Loucy (cell line): ENCODE measurements at regions not wholly inside any gene's neighbourhood (a gene's known extent, or its start where the extent isn't known, plus 50 kb on each side); places are given as distances from the start of the nearest gene placed in this dataset.
"Not testable (repeated sequence)": the region's sequence is repeated elsewhere in the genome, so short reads cannot be mapped to it uniquely, and the experiment has no call there.

Source experiments
- H2AFZ ChIP-seq: fragments of 200-600 bp; sonication (generic); 2 replicates; pipeline ENCODE4 v1.6.0; 2016; ENCODE audit warnings: antibody characterized with exemption, mild to moderate bottlenecking, low read length, moderate library complexity
- H3F3A ChIP-seq: fragments of 200-600 bp; 2 replicates; pipeline ENCODE4 v1.6.0; 2016; ENCODE audit warnings: antibody characterized with exemption, low read depth, mild to moderate bottlenecking
- H3K27me3 ChIP-seq: fragments of 200-600 bp; sonication (generic); 2 replicates; pipeline ENCODE4 v1.6.1; 2014; ENCODE audit warnings: low read length, mild to moderate bottlenecking; ENCODE audit not compliant: insufficient read depth, poor library complexity, severe bottlenecking
- H3K36me3 ChIP-seq: fragments of 200-600 bp; sonication (generic); 2 replicates; pipeline ENCODE4 v1.6.1; 2016; ENCODE audit warnings: low read length; ENCODE audit not compliant: insufficient read depth
- H3K4me1 ChIP-seq: fragments of 200-600 bp; sonication (generic); 2 replicates; pipeline ENCODE4 v1.5.1; 2014; ENCODE audit warnings: low read length, mild to moderate bottlenecking; ENCODE audit not compliant: insufficient read depth, poor library complexity, severe bottlenecking
- H3K4me2 ChIP-seq: fragments of 200-600 bp; sonication (generic); 2 replicates; pipeline ENCODE4 v1.6.0; 2014; ENCODE audit warnings: antibody characterized with exemption, low read length, low read depth, mild to moderate bottlenecking; ENCODE audit not compliant: poor library complexity, severe bottlenecking
- H3K4me3 ChIP-seq: fragments of 200-600 bp; sonication (generic); 2 replicates; pipeline ENCODE4 v1.5.1; 2014; ENCODE audit warnings: low read length, mild to moderate bottlenecking, mixed read lengths; ENCODE audit not compliant: poor library complexity, severe bottlenecking
- H3K79me2 ChIP-seq: fragments of 200-600 bp; sonication (generic); 2 replicates; pipeline ENCODE4 v1.6.1; 2014; ENCODE audit warnings: low read length; ENCODE audit not compliant: insufficient read depth
- H3K9ac ChIP-seq: fragments of 200-600 bp; sonication (generic); 2 replicates; pipeline ENCODE4 v1.6.0; 2014; ENCODE audit warnings: mild to moderate bottlenecking, low read depth, low read length, moderate library complexity; ENCODE audit not compliant: poor library complexity, severe bottlenecking
- H3K9me2 ChIP-seq: fragments of 200-600 bp; sonication (generic); replicated peaks from 2 replicates; pipeline ENCODE4 v1.6.1; 2016; ENCODE audit warnings: low read depth, low read length, mixed read lengths
- H3K9me3 ChIP-seq: fragments of 200-600 bp; sonication (generic); 2 replicates; pipeline ENCODE4 v1.6.1; 2014; ENCODE audit warnings: mild to moderate bottlenecking, antibody characterized with exemption, low read length, low read depth; ENCODE audit not compliant: insufficient read depth
- H4K20me1 ChIP-seq: fragments of 200-600 bp; sonication (generic); 2 replicates; pipeline ENCODE4 v1.6.0; 2014; ENCODE audit warnings: antibody characterized with exemption, low read length, mild to moderate bottlenecking; ENCODE audit not compliant: insufficient read depth, poor library complexity, severe bottlenecking
- CTCF ChIP-seq: fragments of 200-600 bp; sonication (generic); conservative IDR thresholded peaks from 2 replicates; pipeline ENCODE4 v1.5.1; 2014; ENCODE audit warnings: mild to moderate bottlenecking, antibody characterized with exemption, low read length
- EZH2phosphoT487 ChIP-seq: fragments of 200-600 bp; IDR thresholded peaks from 2 replicates; pipeline ENCODE4 v1.6.1; 2018; ENCODE audit warnings: antibody characterized with exemption, mild to moderate bottlenecking, moderate library complexity, borderline replicate concordance

- no peak for TF ChIP-seq EZH2phosphoT487
- TF ChIP-seq CTCF = no peak
- Histone ChIP-seq H3K27me3 (no peaks in the 10 kb centered on the region), H3K36me3 (no peaks in the 10 kb centered on the region), H3K79me2 (no peaks in the 10 kb centered on the region), H3K9me2 (no peaks in the 10 kb centered on the region), H3K4me3 (no peak overlapping the region), H2AFZ (no peak overlapping the region), H4K20me1 (no peaks in the 10 kb centered on the region), H3K9me3 (no peaks in the 10 kb centered on the region), H3F3A (no peaks in the 10 kb centered on the region), H3K9ac (no peak overlapping the region), H3K4me1 (no peaks in the 10 kb centered on the region), H3K4me2 (no peak overlapping the region)
These were observed 246.9 kb downstream of the GOLGA6L6 start for GRCh38 chr15:20294651-20295237.

GRCh38 chr15:20292422-20293005, 249.1 kb downstream of the GOLGA6L6 start:
- not testable (repeated sequence) for H3K36me3 ChIP-seq, H3K9ac ChIP-seq, H3K9me2 ChIP-seq, H3K4me1 ChIP-seq, H3K4me2 ChIP-seq, H3K4me3 ChIP-seq, H3K27me3 ChIP-seq, H3K9me3 ChIP-seq, H3F3A ChIP-seq, H3K79me2 ChIP-seq, H4K20me1 ChIP-seq, H2AFZ ChIP-seq

GRCh38 chr15:20291616-20292015, 250.0 kb downstream of the GOLGA6L6 start:
- H4K20me1 ChIP-seq, H3K79me2 ChIP-seq, H3K36me3 ChIP-seq, H3K4me1 ChIP-seq, H3K27me3 ChIP-seq, H3K9me3 ChIP-seq, H3K4me2 ChIP-seq, H3K9me2 ChIP-seq, H3K4me3 ChIP-seq, H3F3A ChIP-seq, H3K9ac ChIP-seq, H2AFZ ChIP-seq: not testable (repeated sequence)

- H3K4me1 ChIP-seq, H3K36me3 ChIP-seq, H3K9me2 ChIP-seq, H3K27me3 ChIP-seq, H3K9ac ChIP-seq, H3K79me2 ChIP-seq, H3K4me2 ChIP-seq, H2AFZ ChIP-seq, H3F3A ChIP-seq, H3K9me3 ChIP-seq, H3K4me3 ChIP-seq, H4K20me1 ChIP-seq: not testable (repeated sequence)
These were observed 251.0 kb downstream of the GOLGA6L6 start for GRCh38 chr15:20290606-20291005.

- not testable (repeated sequence) for H3K9me3 ChIP-seq, H3K4me2 ChIP-seq, H3K27me3 ChIP-seq, H3K79me2 ChIP-seq, H3K9ac ChIP-seq, H3K4me1 ChIP-seq, H3K36me3 ChIP-seq, H4K20me1 ChIP-seq, H3K4me3 ChIP-seq, H3K9me2 ChIP-seq, H2AFZ ChIP-seq, H3F3A ChIP-seq
These were observed 252.0 kb downstream of the GOLGA6L6 start for GRCh38 chr15:20289538-20290103.

- not testable (repeated sequence) for H3K27me3 ChIP-seq, H3K4me3 ChIP-seq, H3K9me3 ChIP-seq, H4K20me1 ChIP-seq, H3K36me3 ChIP-seq, H3K4me2 ChIP-seq, H3K9ac ChIP-seq, H3K79me2 ChIP-seq, H3K4me1 ChIP-seq, H3F3A ChIP-seq, H3K9me2 ChIP-seq, H2AFZ ChIP-seq
These were observed 252.6 kb downstream of the GOLGA6L6 start for GRCh38 chr15:20288800-20289537.
